HG03439 (cell line): ENCODE measurements at regions not wholly inside any gene's neighbourhood (a gene's known extent, or its start where the extent isn't known, plus 50 kb on each side); places are given as distances from the start of the nearest gene placed in this dataset.

Experiments used
- ATAC-seq: cut with Tn5 transposase; IDR thresholded peaks from one replicate; pipeline ENCODE4 v1.9.1; 2021; ENCODE audit warnings: mild to moderate bottlenecking, moderate library complexity; ENCODE audit not compliant: unreplicated experiment

DNA sequence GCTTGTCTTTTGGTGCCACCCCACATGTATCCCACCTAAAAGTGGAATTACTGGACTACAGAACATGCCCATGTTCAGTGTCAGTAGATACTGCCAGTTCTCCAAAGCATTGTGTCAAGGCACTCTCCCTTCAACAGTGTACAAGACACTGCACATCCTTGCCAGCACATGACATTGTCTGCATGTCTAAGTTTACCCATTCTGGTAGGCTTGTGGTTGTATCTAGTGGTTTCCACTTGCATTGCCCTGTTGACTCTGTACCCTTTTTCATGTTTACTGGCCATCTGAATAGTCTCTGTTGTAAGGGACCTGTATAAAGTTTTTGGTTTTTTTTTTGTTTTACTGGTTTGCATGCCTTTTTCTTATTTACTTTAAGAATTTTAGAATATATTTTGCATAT lies 222.4 kb upstream of the CNR1 start:
- no peak for ATAC-seq

DNA sequence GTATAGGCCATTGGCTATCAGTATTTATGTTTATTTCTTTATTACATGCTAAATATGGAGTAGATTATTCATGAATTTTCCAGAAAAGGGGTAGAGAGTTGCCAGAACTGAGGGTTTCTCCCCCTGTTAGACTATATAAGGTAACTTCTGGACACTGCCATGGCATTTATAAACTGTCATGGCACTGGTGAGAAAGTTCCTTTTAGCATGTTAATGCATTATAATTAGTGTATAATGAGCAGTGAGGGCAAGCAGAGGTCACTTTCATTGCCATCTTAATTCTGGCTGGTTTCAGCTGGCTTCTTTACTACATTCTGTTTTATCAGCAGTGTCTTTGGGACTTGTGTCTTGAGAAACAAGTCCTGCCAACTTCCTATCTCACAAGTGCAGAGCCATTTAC lies 220.0 kb upstream of the CNR1 start:
- no peak for ATAC-seq

DNA sequence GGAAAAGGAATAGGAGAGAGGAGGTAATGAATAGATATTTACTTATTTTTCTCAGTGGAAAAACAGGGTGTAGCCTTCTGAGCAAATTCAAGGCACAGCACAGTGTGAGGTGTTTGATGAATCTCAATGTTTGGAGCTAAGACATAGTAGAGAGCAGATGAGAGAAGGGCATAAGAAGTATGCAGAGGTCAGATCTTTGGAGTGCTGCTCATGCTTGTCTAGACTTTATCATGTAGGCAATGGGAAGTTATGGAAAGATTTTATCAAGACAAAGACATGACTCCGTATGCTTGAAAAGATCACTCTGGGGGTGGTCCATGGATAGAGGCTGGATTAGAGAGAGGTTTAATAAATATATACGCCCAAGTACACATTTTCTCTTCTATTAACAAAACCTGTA lies 217.0 kb upstream of the CNR1 start:
- no peak for ATAC-seq

DNA sequence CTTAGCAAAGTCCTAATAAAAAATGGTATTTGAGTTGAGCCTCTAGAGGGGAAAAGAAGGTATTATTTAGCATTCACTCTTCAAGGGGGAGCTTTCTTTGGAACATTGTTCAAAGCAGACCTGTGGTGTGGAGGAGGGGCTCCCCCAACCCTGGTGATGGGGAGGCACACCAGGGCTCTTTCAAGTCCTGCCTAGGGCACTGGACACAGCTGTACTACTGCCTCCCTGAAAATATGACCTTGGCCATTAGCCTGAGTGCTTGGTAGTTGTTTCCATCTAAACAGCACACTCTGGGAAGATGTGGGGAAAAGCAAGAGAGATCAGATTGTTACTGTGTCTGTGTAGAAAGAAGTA lies 215.1 kb upstream of the CNR1 start:
- no peak for ATAC-seq

DNA sequence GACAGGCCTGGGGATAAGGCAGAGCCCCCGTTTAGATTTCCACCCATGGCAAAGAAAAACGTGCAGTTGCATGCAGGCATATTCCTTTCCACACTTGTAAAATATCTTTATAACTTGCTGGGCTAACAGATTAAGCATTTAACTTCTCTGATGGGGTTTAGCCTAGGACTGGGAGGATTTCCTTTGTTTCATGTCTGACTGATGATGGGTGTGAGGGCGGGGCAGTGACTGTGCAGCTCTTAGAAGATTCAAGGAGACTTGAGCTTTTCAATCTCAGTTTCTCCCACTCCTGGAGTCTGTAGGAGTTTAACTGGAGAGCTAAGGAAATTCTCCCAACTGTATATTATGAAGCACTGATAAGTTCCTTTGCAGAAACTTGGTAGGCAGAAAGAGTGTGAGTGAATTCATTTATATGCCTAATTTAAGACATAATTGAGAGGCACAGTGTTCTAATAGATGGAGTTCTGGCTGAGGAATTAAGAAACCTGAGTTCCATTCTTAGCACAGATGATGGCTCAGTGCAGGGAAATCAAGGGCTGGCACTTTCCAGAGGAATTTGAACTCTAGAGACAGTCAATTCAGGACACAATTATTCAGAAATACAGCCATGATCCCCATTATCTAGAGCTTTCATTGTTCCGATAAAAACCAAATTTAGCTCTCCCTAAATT lies 214.6 kb upstream of the CNR1 start:
- ATAC-seq: no peak

DNA sequence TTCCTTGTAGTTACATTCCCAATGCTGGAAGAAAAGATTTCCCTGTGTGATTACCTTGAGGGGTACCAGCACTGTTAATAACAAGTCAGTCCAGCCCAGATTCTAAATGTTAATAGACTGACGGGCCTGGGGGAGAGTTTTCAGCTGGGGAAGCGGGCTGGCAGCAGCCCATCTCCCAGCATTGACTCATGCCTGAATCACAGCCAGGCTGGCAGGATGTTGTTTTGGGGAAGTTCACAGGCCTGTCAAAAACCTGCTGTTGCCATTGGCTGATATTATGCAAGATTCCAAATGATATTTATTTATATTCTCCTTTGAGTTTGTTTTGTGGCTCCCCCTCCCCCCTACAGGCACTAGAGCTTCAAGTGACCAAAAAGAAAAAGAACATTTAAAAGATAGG lies 213.9 kb upstream of the CNR1 start:
- no peak for ATAC-seq

DNA sequence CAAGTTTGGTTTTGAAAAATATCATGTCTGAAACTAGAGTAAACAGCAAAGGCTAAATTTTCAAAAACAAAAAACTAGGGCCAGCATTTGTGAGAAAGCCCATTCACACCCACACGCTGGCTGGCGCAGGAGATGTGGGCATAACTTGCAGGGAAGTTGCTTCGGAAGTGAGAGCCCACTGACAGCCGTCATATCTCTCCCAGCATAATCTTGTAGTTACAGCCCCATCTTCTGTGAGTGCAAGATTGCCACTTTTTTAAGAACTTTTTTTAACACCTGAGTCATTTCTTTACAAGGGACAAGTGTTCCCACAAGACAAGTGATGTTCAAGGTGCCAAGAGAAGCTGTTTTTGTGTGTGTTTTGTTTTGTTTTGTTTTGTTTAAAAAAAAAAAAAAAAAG lies 212.5 kb upstream of the CNR1 start:
- ATAC-seq: no peak

DNA sequence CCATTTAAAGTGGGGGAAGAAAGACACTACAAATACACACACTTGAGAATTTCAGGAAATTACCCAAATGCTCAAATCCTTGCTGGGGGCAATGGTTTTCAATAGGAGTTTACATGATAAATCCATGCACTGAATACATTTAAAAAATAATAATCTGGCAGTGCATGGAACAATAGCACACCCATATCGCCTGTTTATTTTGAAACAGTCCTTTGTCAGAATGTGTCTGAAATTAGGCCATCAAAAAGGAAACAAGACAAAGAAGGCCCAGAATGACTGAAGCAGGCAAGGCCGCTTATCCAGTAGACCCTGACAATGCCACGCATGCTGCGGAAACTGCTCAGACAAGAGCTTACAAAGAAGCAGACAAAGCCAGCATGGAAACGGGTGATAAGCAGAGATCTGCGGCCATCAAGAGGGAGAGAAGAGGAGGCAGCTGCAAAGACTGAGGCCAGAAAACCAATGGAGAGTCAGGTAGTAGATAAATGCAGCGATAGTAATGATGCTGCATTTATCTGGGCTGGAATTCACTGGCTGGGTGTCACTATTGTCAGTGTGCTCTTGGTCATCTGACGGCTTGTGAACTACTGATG lies 211.9 kb upstream of the CNR1 start:
- no peak for ATAC-seq

DNA sequence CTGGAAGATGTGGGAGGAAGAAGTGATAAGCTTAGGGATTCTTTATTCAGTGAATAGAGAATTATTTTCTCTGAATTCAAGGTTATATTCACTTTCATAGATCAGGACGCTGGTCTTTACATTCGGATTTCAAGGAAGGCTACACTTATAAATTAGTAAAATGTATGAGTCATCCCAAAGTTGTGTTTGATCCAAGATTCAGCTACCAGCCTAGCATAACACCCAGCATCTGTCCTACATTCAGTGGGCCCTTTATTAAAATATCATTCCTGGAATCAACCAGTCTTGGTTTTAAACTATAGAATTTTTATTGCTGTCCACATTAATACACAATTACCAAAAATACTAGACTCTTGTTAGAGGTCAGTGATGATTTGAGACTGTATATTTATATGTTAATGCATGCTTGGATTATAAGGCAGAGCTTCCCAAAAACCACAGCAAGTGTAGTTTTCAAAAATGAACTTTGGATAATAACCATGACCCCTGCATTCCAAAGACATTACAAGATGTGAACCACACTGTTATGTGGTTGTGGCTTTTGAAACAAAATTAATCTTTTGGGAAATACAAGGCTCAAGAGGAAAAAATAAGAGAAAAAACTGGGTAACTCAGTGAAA lies 210.7 kb upstream of the CNR1 start:
- ATAC-seq: no peak

DNA sequence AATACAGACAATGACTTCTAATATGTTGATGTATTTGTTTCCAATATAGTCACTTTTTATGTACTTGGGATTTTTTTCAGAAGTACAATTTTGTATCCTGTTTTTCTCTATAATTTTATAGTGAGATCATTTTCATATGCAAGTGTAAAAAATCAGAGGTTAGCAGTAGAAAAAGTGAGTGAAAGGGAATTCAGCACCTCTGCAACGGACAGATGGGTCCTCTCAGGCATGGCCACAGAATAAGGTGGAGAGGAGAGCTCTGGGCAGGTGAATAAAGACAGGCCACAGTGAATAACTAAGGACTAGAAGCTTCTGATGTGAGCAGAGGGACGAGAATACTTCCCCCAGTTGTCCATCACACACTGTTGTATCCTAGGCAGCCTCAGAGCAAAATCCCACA lies 210.1 kb upstream of the CNR1 start:
- ATAC-seq: no peak

DNA sequence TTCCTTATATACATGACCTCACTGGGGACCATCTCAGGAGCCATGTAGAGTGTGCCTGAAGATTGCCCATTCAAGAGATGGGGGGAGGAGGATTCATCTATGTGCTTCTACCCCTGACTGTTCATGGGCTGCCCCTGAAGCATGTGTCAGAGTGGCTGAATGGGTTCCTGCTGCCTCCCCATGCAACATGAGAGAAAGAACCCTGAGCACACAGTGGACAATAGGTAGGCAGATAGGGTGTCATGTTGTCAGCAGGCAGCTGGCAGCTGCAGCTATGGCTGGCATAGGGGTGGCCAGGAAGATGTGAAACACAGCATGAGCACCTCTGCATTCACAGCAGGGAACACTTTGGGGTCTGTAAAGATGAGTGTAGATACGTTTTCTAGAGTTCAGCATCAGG lies 208.4 kb upstream of the CNR1 start:
- no peak for ATAC-seq

DNA sequence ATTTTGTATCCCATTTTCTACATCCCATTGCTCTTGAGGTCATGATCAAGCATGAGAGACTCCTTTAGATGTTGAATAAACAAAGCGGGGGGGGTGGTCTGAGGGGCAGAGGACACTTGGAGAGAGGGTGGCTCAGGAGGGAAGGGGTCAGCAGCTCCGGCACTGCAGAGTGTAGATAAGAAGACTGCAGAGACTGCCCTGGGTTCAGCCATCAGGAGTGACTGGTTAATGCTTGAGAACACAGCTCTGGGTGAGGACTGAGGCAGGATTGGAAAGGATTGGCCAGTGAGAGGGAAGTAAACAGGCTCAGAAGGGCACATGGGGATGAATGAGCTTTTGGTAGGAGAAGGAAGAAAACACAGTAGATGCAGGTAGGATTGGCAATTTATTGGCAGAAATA lies 205.3 kb upstream of the CNR1 start:
- ATAC-seq: no peak

DNA sequence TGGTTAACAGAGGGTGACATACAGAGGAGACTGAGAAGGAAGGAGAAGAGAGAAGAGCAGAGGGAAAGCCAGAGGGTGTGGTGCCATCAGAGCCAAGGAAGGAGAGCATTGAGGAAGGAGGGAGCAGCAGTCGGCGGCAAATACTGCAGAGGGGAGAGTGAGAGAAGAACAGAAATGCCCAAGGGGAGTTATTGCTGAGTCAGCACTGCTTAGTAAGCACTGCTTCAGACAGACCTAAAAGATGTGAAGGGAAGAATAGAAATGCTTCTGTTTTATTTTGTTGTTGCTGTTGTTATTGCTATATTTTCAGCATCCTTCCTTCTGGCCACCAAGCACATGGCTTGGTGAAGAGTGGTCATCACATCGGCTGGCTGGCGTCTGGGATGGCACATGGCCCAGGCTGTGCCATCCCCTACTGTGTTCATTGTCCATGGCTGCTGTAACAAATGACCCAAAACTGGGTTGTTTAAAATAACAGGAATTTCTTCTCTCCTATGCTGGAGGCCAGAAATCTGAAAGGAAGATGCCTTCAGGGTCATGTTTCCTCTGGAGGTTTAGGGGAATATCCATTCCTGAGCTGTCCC lies 204.1 kb upstream of the CNR1 start:
- no peak for ATAC-seq

DNA sequence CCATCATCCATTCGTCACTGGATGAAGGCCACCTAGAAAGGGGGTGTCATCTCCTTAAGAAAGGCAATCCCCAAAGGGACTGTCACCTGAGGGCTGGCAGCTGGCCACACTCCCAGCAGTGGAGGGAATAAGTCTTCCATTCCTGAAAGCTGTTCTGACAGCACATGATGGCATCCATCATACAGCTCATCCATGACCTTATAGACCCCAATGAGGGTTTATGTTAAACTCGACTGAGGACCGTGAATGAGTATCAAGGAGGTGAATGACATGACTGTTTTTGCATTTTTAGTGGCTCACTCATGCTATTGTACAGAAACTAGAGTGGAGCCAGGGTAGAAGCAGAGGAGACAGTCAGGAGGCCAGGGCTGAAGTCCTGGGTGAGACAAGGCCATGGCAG lies 203.1 kb upstream of the CNR1 start:
- ATAC-seq: no peak

DNA sequence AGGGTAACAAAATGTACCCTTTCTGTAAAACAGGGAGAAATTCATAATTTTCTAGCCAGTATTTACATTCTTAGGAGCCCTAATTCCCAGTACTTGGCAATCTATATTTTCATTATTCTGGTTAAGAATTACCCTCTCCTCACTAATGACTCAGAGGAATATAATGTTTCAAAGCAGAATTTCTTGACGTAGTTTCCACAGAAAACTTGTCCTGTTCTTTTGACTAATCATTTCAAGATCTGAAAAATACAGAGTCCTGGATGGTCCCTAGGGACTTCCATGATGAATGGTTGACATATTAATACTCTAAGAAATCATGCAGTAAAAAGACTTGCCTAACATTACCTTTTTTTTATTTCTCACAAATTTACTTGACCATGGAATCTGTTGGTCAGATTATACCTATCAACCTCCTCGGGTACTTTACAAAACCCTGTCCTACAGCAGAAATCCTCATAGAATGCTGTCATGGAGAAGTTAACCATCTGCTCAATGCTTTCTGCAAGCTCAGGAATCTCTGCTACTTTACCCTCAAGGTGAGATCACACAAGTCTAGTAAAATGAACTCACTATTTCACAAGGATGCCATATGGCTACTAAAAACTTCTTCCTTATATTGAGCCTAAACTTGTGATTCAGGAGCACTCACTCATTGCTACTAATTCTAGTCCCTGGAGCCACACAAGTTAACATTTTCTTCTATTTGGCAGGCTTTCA lies 202.1 kb upstream of the CNR1 start:
- ATAC-seq: no peak

DNA sequence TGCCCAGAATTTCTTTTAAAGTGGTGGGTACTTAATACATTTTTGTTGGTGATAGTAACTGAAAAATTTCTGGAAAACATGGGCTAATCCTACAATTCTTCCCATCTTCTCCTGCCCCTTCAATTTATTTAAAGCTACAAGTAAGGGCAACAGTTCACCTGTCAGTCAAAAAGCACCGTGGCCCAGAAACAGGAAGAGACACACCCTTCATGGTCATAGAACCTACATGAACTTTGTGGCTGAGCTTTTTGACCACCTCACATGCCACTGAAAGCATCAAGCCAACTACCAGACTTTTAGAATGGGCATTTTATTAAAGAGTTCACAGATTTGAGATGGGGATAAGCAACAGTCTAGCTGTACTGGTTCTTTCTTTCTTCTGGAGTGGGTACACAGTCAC lies 201.1 kb upstream of the CNR1 start:
- no peak for ATAC-seq

DNA sequence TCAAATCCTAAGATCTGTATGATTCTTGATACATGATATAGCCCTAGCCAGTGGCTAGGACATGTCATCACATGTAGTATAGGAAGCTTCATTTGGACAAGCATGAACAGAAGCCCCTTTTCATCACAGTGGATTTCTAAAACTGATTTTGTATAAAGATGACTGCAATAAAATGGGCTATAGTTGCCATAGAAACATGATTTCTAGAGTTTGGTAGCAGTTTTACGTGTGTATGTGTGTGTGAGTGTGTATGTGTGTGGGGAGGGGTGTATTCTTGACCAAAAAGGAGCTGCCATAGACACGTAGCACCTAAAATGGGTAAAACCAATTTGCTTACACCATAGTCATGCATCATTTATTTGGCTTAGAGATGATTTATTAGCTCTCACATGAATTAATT lies 200.5 kb upstream of the CNR1 start:
- no peak for ATAC-seq

DNA sequence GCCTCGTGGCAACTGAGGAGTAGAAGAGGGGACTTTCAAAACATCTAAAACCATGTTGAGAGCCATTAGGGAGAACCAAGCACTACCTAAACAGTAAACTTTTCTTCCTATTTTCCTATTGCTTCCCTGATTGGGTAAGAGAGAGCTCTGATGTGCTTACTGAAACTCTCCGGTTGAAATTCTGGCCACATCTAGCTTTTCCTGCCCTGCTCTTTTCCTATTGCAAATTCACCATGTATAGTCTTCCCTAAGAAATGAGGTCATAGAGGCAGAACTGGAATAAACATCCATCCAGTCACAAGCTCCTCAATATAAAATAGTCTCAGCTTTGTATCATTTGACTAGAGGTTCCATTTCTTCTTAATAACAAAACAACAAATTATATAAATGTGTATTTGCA lies 199.5 kb upstream of the CNR1 start:
- no peak for ATAC-seq

DNA sequence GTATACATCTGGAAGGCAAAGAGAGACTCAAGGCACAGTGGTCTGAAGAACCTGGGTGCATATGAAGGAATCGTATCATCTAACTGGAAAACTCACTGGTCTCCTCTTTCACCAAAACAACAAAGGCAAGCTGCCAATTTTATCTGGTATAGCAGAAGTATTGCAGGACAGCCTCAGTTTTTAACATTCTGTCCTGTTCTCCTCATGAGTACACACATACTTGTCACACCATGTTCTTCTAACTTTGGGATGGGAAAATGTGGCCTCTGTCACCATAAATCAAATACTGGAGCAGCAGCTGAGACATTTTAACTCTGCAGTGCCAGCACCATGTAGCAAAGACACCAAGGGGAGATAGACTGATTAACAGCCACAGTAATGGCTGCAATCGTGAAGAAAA lies 199.1 kb upstream of the CNR1 start:
- no peak for ATAC-seq

DNA sequence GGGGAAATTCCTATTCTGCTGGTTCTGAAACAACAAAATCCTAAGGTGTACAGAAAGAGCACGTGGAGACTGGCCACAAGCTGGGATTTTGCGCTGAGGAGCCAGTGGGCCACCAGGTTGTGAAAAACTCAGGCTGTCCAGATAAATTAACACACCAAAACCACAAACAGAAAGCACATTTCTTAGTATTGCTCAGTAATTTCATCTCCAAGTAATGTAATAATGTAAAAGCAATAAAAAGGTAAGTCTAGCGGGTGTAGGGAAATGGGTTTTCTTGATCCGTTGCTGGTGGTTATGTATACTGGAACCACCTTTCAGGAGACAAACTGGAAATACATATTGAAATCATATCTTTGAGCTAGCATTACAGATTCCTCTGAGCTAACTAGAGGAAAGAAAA lies 195.6 kb upstream of the CNR1 start:
- ATAC-seq: no peak

DNA sequence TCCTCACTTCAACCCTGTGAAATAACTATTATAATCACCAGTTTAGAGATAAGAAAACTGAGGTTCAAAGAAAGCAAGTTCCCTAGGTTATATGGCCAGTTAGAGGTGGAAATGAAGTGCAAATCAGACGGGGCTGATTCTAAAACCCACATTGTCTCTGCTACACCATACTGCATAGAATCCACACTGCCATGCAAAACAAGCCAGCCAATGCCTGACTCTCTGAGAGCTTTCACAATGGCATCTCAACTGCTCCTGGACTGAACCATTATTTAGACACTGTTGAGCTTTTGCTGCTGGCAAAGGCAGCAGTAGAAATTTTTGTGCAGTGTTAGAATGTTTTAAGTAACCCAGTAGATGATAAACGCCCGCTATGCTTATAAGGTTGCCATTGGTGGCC lies 195.2 kb upstream of the CNR1 start:
- no peak for ATAC-seq
